SIG-M5 (cell line): ENCODE measurements at regions not wholly inside any gene's neighbourhood (a gene's known extent, or its start where the extent isn't known, plus 50 kb on each side); places are given as distances from the start of the nearest gene placed in this dataset.
"Not testable (repeated sequence)": the region's sequence is repeated elsewhere in the genome, so short reads cannot be mapped to it uniquely, and the experiment has no call there.

Experiments used
- DNase-seq: peaks from one replicate; lab custom pipeline; 2025; lab: John Stamatoyannopoulos, UW

GRCh38 chr2:150267651-150268415 lies 219.6 kb downstream of the RND3 start:
- no peak for DNase-seq

GRCh38 chr2:150266931-150267330 lies 220.5 kb downstream of the RND3 start:
- DNase-seq = no peak

GRCh38 chr2:150264442-150264841 lies 223.0 kb downstream of the RND3 start:
- no peak for DNase-seq

GRCh38 chr2:150261691-150262090 lies 225.8 kb downstream of the RND3 start:
- no peak for DNase-seq

- DNase-seq = no peak
Measured at GRCh38 chr2:150260636-150261035, 226.8 kb downstream of the RND3 start.

- no peak for DNase-seq
Measured at GRCh38 chr2:150259746-150260145, 227.7 kb downstream of the RND3 start.

GRCh38 chr2:150258781-150259307 lies 228.6 kb downstream of the RND3 start:
- no peak for DNase-seq

GRCh38 chr2:150256736-150257135 lies 230.7 kb downstream of the RND3 start:
- DNase-seq = no peak

- DNase-seq = no peak
Measured at GRCh38 chr2:150255528-150255927, 231.9 kb downstream of the RND3 start.

- DNase-seq = not testable (repeated sequence)
Measured at GRCh38 chr2:150249735-150250134, 237.7 kb downstream of the RND3 start.

GRCh38 chr2:150247481-150247880 lies 240.0 kb downstream of the RND3 start:
- no peak for DNase-seq

GRCh38 chr2:150234787-150235446 lies 252.6 kb downstream of the RND3 start:
- no peak for DNase-seq

- no peak for DNase-seq
Measured at GRCh38 chr2:150232871-150233270, 254.6 kb downstream of the RND3 start.

- no peak for DNase-seq
Measured at GRCh38 chr2:150232321-150232720, 255.1 kb downstream of the RND3 start.

GRCh38 chr2:150230616-150231015 lies 256.9 kb downstream of the RND3 start:
- DNase-seq = no peak

GRCh38 chr2:150230004-150230403 lies 257.5 kb downstream of the RND3 start:
- no peak for DNase-seq

GRCh38 chr2:150228936-150229335 lies 258.5 kb downstream of the RND3 start:
- DNase-seq = no peak

- DNase-seq = no peak
Measured at GRCh38 chr2:150225030-150225429, 262.4 kb downstream of the RND3 start.

- DNase-seq = no peak
Measured at GRCh38 chr2:150224321-150224720, 263.1 kb downstream of the RND3 start.

- DNase-seq = no peak
Measured at GRCh38 chr2:150222942-150223341, 264.5 kb downstream of the RND3 start.

GRCh38 chr2:150222379-150222778 lies 265.1 kb downstream of the RND3 start:
- no peak for DNase-seq

- no peak for DNase-seq
Measured at GRCh38 chr2:150219861-150220260, 267.6 kb downstream of the RND3 start.

GRCh38 chr2:150215041-150215440 lies 272.4 kb downstream of the RND3 start:
- no peak for DNase-seq
